Activated T-cell treated with anti-CD3 and anti-CD28 coated beads for 24 hours (primary cell): ENCODE measurements at regions not wholly inside any gene's neighbourhood (a gene's known extent, or its start where the extent isn't known, plus 50 kb on each side); places are given as distances from the start of the nearest gene placed in this dataset.

Source experiments
- DNase-seq: peaks from one replicate; pipeline ENCODE4 v3.0.0-alpha.2; 2020; ENCODE audit warnings: low read depth

DNA sequence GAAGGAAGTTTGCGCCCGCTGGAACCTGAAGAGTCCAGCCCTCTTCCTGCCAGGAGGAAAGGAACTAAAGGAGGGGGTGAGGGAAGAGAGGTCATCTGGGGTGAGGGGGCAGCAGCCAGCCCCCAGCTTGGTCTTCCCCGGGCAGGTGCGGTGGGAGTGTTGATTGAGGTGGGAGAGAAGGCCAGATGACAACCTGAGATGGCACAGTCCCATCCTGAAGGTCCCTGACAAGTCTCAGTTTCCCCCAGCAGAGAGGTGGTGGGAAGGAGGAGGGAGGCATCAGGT, 240.9 kb downstream of the HAUS1 start:
- no peak for DNase-seq

- no peak for DNase-seq
Measured at GRCh38 chr18:46346213-46346612, 242.0 kb downstream of the HAUS1 start.

GRCh38 chr18:46346896-46347630, 242.9 kb downstream of the HAUS1 start:
- DNase-seq, result no peak

GRCh38 chr18:46350598-46351159, 246.5 kb downstream of the HAUS1 start:
- no peak for DNase-seq

DNA sequence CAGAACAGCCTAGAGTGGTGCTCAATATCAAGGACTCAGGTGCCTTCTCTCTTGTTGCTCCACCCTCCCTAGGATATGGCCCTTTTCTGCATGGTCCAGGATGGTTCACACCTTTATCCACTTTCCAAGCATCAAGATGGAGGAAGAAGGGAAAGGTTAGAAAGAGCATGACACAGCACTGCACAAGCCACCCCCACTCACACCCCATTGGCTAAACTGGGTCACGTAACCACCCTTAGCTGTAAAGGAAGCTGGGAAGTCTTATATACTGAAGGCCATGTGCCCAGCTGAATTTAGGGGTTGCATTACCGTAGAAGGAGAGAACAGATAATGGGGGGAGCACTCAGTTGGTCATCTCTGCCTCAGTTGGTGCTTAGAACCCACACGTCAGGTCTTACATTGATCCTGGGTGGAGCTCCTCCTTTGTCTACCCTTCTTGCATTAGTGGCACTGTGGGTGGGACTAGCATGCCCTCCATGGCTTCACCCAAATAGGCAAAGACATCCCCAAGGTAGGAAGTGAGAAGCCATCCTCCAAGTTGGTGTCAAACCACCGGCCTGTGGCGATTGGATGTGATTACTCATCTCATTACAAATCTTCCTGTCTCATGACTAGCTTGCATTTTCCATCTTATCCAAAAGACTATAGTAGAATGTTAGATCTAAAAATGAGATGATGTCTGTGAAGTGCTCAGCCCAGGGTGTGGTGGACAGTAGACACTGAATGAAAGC, 248.5 kb downstream of the HAUS1 start:
- no peak for DNase-seq

DNA sequence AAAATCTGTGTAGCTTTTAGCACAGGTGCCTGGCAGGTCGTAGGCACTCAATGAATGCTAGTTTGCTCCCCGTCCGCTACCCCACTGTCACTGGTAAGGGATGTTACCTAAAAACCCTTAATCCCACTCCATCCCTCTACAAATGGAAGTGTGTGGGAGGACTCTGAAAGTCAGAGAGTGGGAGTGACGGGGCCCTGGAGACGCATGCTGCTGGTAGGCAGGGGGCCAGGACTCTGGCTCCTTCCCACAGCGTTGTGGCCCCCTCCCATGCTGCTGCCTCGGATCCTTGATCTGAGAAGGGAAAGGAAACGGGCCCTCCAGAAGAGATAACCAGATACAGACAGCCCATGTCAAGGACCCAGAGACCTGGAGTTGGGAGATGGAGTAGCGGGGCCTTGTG, 249.3 kb downstream of the HAUS1 start:
- DNase-seq, result no peak

DNA sequence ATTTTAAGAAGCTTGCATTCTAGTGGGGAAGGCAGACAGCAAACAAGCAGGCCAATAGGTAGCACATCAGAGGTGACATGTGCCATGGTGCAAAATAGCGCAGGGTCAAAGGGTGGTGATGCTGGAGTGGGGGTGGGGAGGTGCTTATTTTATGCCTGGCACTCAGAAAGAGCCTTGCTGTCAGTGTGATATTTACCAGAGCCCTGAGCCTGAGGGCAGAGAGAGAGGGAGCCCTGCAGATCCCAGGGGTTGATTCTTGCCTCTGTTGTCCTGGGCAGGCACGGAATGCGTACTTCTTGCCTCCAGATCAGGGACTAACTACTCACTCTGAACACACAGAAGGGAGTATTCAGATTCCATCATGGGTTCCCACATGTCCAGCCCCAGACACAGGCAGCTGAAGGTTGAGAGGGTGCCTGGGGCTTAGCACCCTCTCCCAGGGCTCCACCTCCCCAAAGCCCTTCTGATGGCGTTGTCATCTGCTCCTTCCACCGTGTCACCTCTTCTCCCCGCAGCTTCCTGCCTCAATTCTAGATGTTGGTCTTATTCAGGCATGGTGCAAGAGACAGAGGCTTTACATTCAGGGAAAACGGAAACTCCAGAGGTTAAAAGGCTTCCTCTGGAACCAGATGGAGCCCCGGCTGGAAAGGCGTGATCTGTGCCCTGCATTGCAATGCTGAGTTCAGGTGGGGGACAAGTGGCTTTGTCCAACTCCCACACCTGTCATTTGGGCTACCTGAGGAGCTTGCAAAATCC, 252.3 kb downstream of the HAUS1 start:
- no peak for DNase-seq

DNA sequence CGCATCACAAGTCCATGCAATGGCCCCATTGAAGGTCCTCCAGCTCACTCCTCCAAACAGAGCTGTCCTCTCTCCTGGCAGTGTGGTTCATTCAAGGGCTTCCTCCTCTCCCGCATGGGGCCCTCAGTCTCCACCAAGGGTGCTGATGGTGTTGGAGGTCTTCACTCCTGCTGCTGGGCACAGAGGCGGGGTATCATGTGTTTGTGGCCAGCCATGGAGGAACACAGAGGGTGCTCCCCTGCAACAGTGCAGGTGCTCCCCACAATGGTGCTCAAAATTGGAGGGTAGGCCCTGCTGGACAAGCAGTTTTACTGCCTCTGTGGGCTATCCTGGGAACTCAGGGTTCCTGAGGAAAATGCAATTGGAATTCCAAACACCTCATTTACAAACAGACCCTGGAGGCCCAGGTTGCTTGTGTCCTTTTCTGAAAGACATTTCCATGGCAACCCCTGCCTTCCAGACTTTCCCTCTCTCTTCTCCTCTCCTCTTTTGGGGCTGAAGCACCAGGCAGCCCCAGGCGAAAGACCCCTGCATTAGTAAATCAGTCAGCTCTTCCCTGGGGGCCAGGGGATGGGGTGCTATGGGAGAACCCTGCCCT, 256.0 kb downstream of the HAUS1 start:
- no peak for DNase-seq

DNA sequence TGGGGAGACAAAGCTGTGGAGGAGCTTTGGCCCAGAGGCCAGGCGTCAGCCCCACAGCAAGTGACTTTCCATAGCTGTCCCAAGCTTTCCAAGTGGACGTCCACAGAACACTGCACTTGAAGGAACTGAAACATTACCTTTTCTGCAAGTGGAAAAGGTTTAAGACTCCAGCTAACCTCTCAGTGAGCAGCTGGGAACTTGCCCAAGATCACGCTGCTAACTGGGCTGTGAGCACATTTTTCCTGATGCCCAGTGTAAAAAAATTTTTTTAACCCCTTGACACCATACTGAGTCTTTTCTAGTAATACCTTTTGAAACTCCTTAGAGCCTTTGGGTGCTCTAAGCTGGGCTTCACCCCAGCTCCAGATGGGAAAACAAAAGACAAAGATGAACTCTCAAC, 256.7 kb downstream of the HAUS1 start:
- DNase-seq, result no peak

GRCh38 chr18:46362533-46362932, 258.3 kb downstream of the HAUS1 start:
- DNase-seq, result no peak

GRCh38 chr18:46364048-46364447, 259.9 kb downstream of the HAUS1 start:
- no peak for DNase-seq

- DNase-seq, result no peak
Measured at GRCh38 chr18:46366201-46366600, 262.0 kb downstream of the HAUS1 start.

DNA sequence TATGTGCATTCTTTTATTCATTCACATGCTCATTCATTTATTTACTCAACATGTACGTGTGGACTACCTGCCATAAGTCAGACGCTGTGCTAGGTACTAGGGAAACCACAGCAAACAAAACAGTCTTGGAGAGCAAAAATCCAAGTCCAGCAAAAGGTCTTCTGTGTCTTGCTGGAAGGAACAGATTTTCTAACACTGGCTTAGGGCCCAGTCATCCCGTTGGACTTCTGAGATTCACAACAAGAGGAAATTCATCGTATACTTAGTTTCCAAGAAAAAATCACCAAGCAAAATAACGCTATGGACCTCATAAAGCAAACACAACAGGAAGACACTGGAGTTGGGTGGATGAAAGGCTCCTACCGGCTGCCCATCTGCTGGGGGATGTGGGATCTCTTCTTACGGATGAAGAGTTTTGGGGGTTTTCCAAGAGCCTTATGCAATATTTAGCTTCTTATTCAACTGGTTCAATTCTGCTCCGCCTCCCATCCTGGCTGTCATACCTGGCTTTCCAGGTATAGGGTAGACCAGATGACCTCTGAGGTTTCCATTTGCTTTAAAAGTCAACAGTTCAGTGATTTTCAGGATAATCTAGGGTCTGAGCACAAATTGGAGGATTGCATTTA, 262.7 kb downstream of the HAUS1 start:
- DNase-seq, result no peak

GRCh38 chr18:46369323-46369722, 265.1 kb downstream of the HAUS1 start:
- DNase-seq, result no peak

DNA sequence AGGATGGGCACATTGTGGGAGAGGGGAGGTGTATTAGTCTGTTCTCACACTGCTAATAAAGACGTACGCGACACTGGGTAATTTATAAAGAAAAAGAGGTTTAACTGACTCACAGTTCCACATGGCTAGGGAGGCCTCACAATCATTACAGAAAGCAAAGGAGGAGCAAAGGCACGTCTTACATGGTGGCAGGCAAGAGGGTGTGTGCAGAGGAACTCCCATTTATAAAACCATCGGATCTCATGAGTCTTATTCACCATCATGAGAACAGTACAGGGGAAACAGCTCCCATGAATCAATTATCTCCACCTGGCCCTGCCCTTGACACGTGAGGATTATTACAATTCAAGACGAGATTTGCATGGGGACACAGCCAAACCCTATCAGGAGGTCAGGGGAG, 266.7 kb downstream of the HAUS1 start:
- no peak for DNase-seq

DNA sequence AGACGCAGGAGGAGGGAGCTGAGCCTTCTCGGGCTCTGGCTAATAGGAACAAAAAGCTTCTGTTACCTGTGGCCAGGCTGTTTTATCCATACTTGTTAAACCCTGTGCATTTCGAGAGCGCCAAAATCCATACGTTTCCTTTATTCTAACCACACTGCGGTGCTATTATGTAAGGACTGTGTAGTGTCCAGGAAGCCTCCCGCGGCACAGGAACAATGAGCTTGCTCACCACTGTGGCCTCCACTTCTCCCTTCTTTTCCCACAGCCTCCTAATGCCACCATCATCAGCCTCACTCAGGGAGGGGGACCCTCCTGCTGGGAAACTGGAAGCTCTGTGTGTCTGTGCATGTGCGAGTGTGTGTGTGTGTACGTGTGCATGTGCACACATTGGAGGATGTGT, 268.5 kb downstream of the HAUS1 start:
- DNase-seq, result no peak

- DNase-seq, result no peak
Measured at GRCh38 chr18:46373131-46373530, 268.9 kb downstream of the HAUS1 start.

GRCh38 chr18:46373791-46374190, 269.6 kb downstream of the HAUS1 start:
- no peak for DNase-seq

DNA sequence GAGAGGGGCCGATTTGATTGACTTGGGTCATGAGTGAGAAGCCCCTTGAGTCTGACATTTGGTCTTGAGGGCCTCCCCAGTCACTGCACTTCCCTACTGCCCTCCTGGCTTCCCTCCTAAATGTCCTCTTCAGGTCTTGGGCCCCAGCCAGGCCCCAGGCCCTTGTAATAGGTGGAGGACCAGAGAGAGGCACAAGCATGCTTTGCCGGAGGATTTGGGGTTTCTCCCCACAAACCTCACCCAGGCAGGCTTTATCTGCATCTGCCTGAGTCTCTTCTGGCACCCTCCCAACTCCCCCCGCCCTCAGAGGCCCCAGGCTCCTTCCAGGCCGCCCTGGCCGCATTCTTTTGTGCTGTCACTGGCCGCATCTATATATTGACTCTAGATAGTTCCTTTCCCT, 270.7 kb downstream of the HAUS1 start:
- DNase-seq, result no peak

GRCh38 chr18:46377557-46377956, 273.4 kb downstream of the HAUS1 start:
- no peak for DNase-seq

DNA sequence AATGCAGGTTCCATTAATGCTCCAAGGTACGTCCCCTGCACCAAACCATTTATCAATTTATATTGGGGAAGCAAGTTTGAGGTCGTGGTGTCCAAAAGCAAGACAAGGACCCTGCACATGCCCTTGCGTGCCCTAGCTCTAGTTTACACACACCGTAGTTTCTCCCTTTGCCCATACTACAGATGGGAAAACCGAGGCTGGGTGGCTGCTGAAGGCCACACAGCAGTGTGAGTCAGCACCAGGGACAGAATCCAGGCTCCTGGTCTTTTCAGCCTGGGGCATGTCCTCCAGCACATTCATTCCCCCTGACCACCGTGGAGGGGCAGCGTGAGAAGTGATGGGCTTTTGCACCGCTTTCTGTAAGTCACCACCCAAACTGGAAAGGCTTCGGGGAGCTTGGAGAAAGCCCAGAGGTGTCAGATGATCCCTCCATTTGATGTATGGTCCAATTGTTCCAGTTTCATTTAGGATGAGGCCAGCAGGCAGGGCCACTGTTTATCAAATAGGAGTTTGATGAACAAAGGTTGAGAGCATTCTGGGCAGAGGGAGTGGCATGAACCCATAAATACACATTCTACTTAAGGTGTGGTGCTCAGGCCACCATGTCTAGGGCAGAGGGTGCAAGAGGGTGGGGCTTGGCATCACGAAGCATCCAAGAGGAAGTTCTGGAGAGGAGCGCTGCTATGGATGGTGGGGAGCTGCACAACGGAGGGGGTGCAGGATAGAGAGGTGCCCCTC, 274.1 kb downstream of the HAUS1 start:
- no peak for DNase-seq

DNA sequence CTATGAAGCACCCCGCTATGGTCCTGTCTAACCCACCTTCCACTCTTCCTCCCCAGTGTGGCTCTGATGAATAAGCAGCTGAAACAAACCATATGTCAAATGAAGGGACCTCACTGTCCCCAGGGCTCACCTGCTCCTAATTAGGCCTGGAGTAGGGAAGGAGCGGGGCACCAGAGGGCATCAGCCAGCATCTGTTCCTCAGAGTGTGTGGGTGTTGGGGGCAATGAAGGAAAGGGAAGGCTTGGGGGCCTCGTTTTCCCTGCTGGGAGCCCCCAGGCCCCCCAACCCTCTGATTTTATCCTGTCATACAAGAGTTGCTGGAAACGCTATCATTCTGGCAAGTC, 274.7 kb downstream of the HAUS1 start:
- DNase-seq, result no peak
